ENCODE measurements at regions not wholly inside any gene's neighbourhood (a gene's known extent, or its start where the extent isn't known, plus 50 kb on each side); places are given as distances from the start of the nearest gene placed in this dataset.

DNA sequence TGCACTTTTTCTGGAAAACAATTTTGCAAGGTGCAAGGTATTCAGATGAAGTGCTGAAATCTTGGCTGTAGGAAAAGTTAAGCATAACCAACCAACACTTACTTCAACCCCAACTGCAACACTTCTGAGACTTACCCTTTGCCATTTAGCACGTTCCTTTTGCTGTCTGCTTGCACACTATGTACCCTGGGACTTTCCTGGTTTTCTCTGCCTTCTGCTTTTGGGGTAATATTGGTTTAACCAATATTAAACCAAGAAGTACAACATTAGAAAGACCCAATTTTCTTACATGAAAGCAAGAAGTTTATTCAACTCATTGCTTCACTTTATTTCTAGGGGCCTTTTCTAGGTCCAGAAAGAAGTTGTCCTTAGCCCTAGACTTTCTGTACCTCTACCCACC lies 193.0 kb downstream of the HLX start:
- no peak for TF ChIP-seq EZH2 (IDR thresholded peaks at IDR 0.05; ENCODE audit: low read length)
- TF ChIP-seq, protein P1, sequence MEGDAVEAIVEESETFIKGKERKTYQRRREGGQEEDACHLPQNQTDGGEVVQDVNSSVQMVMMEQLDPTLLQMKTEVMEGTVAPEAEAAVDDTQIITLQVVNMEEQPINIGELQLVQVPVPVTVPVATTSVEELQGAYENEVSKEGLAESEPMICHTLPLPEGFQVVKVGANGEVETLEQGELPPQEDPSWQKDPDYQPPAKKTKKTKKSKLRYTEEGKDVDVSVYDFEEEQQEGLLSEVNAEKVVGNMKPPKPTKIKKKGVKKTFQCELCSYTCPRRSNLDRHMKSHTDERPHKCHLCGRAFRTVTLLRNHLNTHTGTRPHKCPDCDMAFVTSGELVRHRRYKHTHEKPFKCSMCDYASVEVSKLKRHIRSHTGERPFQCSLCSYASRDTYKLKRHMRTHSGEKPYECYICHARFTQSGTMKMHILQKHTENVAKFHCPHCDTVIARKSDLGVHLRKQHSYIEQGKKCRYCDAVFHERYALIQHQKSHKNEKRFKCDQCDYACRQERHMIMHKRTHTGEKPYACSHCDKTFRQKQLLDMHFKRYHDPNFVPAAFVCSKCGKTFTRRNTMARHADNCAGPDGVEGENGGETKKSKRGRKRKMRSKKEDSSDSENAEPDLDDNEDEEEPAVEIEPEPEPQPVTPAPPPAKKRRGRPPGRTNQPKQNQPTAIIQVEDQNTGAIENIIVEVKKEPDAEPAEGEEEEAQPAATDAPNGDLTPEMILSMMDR (optimal IDR thresholded peaks at IDR 0.05 in 1 of 3, IDR thresholded peaks at IDR 0.05 in 1 of 3, conservative IDR thresholded peaks at IDR 0.05 in 1 of 3; ENCODE audit: extremely low read depth in 1 of 3, insufficient read depth in 2 of 3, low read length in 3 of 3) = no peak
